ENCODE measurements at regions not wholly inside any gene's neighbourhood (a gene's known extent, or its start where the extent isn't known, plus 50 kb on each side); places are given as distances from the start of the nearest gene placed in this dataset.

- no peak overlapping the region for H3K27ac ChIP-seq (ENCODE audit: poor library complexity, severe bottlenecking)
- H3K4me1 ChIP-seq (ENCODE audit: insufficient read depth, poor library complexity, severe bottlenecking), result no peaks in the 10 kb centered on the region
- H3K27me3 ChIP-seq (ENCODE audit: insufficient read depth, poor library complexity, severe bottlenecking), result no peaks in the 10 kb centered on the region
- no peaks in the 10 kb centered on the region for H3K9me3 ChIP-seq (ENCODE audit: severe bottlenecking)
- H3K4me3 ChIP-seq (ENCODE audit: severe bottlenecking), result no peak overlapping the region
- ATAC-seq (ENCODE audit: low read depth) (no peak), DNase-seq (ENCODE audit: low spot score) (no peak)
- no peaks in the 10 kb centered on the region for H3K36me3 ChIP-seq (ENCODE audit: low read depth)
- no peak for TF ChIP-seq CTCF (IDR thresholded peaks at IDR 0.05; ENCODE audit: poor library complexity, severe bottlenecking)
Measured at GRCh38 chr12:66965621-66966020, 286.7 kb upstream of the GRIP1 start.

- no peak overlapping the region for H3K4me3 ChIP-seq (ENCODE audit: severe bottlenecking)
- H3K4me1 ChIP-seq (ENCODE audit: insufficient read depth, poor library complexity, severe bottlenecking), result no peaks in the 10 kb centered on the region
- no peaks in the 10 kb centered on the region for H3K27me3 ChIP-seq (ENCODE audit: insufficient read depth, poor library complexity, severe bottlenecking)
- H3K27ac ChIP-seq (ENCODE audit: poor library complexity, severe bottlenecking), result no peak overlapping the region
- no peaks in the 10 kb centered on the region for H3K36me3 ChIP-seq (ENCODE audit: low read depth)
- H3K9me3 ChIP-seq (ENCODE audit: severe bottlenecking), result no peaks in the 10 kb centered on the region
- no peak for TF ChIP-seq CTCF (IDR thresholded peaks at IDR 0.05; ENCODE audit: poor library complexity, severe bottlenecking)
- no peak for ATAC-seq (ENCODE audit: low read depth)
- DNase-seq (ENCODE audit: low spot score), result no peak
Measured at GRCh38 chr12:66971816-66972215, 292.9 kb upstream of the GRIP1 start.

GRCh38 chr12:66976526-66976925 lies 292.6 kb upstream of the CAND1 start:
- no peak for ATAC-seq (ENCODE audit: low read depth)
- TF ChIP-seq CTCF (IDR thresholded peaks at IDR 0.05; ENCODE audit: poor library complexity, severe bottlenecking), result no peak
- Histone ChIP-seq H3K4me3 (ENCODE audit: severe bottlenecking) (no peak overlapping the region), H3K36me3 (ENCODE audit: low read depth) (no peaks in the 10 kb centered on the region), H3K4me1 (ENCODE audit: insufficient read depth, poor library complexity, severe bottlenecking) (no peaks in the 10 kb centered on the region), H3K27me3 (ENCODE audit: insufficient read depth, poor library complexity, severe bottlenecking) (no peaks in the 10 kb centered on the region), H3K27ac (ENCODE audit: poor library complexity, severe bottlenecking) (no peak overlapping the region), H3K9me3 (ENCODE audit: severe bottlenecking) (no peaks in the 10 kb centered on the region)
- DNase-seq (ENCODE audit: low spot score), result no peak

- no peak for TF ChIP-seq CTCF (IDR thresholded peaks at IDR 0.05; ENCODE audit: poor library complexity, severe bottlenecking)
- Histone ChIP-seq H3K4me1 (ENCODE audit: insufficient read depth, poor library complexity, severe bottlenecking) (no peaks in the 10 kb centered on the region), H3K36me3 (ENCODE audit: low read depth) (no peaks in the 10 kb centered on the region), H3K4me3 (ENCODE audit: severe bottlenecking) (no peak overlapping the region), H3K9me3 (ENCODE audit: severe bottlenecking) (no peaks in the 10 kb centered on the region), H3K27me3 (ENCODE audit: insufficient read depth, poor library complexity, severe bottlenecking) (no peaks in the 10 kb centered on the region), H3K27ac (ENCODE audit: poor library complexity, severe bottlenecking) (no peak overlapping the region)
- DNase-seq (ENCODE audit: low spot score) (no peak), ATAC-seq (ENCODE audit: low read depth) (no peak)
Measured at GRCh38 chr12:66978802-66979201, 290.4 kb upstream of the CAND1 start.

- no peak for TF ChIP-seq CTCF (IDR thresholded peaks at IDR 0.05; ENCODE audit: poor library complexity, severe bottlenecking)
- ATAC-seq (ENCODE audit: low read depth) (no peak), DNase-seq (ENCODE audit: low spot score) (no peak)
- H3K36me3 ChIP-seq (ENCODE audit: low read depth), result no peaks in the 10 kb centered on the region
- no peaks in the 10 kb centered on the region for H3K27me3 ChIP-seq (ENCODE audit: insufficient read depth, poor library complexity, severe bottlenecking)
- H3K27ac ChIP-seq (ENCODE audit: poor library complexity, severe bottlenecking), result no peak overlapping the region
- H3K4me3 ChIP-seq (ENCODE audit: severe bottlenecking), result no peak overlapping the region
- H3K4me1 ChIP-seq (ENCODE audit: insufficient read depth, poor library complexity, severe bottlenecking), result no peaks in the 10 kb centered on the region
- no peaks in the 10 kb centered on the region for H3K9me3 ChIP-seq (ENCODE audit: severe bottlenecking)
Measured at GRCh38 chr12:66979251-66979650, 289.9 kb upstream of the CAND1 start.
